ENCODE measurements at regions not wholly inside any gene's neighbourhood (a gene's known extent, or its start where the extent isn't known, plus 50 kb on each side); places are given as distances from the start of the nearest gene placed in this dataset.

- POLR2A ChIA-PET = no interaction called here
These were observed 166.2 kb downstream of the FAT3 start for GRCh38 chr11:92390783-92391182.

GRCh38 chr11:92391364-92391763 is 166.7 kb downstream of the FAT3 start:
- Histone ChIP-seq H3K27me3 (ENCODE audit: control insufficient read depth, insufficient read depth, low read length) (peaks cover 4% of the 10 kb centered on the region), H3K4me3 (ENCODE audit: low read depth, low read length) (no peak overlapping the region), H3K27ac (ENCODE audit: low read depth, low read length) (no peak overlapping the region), H3K9me3 (ENCODE audit: control insufficient read depth, insufficient read depth, low read length) (no peaks in the 10 kb centered on the region)
- POLR2A ChIA-PET = no interaction called here
- TF ChIP-seq CTCF (IDR thresholded peaks at IDR 0.05; ENCODE audit: low read depth, low read length) = no peak
- CTCF ChIA-PET = no interaction called here
- no peak for DNase-seq (ENCODE audit: low read depth, low spot score)

More at GRCh38 chr11:92390783-92391182, 166.2 kb downstream of the FAT3 start:
- Histone ChIP-seq H3K27me3 (ENCODE audit: control insufficient read depth, insufficient read depth, low read length) (peaks cover 4% of the 10 kb centered on the region), H3K4me3 (ENCODE audit: low read depth, low read length) (no peak overlapping the region), H3K9me3 (ENCODE audit: control insufficient read depth, insufficient read depth, low read length) (no peaks in the 10 kb centered on the region), H3K27ac (ENCODE audit: low read depth, low read length) (no peak overlapping the region)
- DNase-seq (ENCODE audit: low read depth, low spot score) = no peak
- no peak for TF ChIP-seq CTCF (IDR thresholded peaks at IDR 0.05; ENCODE audit: low read depth, low read length)
- CTCF ChIA-PET = no interaction called here

GRCh38 chr11:92391808-92392207 is 167.2 kb downstream of the FAT3 start:
- POLR2A ChIA-PET = no interaction called here
- Histone ChIP-seq H3K4me3 (ENCODE audit: low read depth, low read length) (no peak overlapping the region), H3K27ac (ENCODE audit: low read depth, low read length) (no peak overlapping the region), H3K9me3 (ENCODE audit: control insufficient read depth, insufficient read depth, low read length) (no peaks in the 10 kb centered on the region), H3K27me3 (ENCODE audit: control insufficient read depth, insufficient read depth, low read length) (peaks cover under 1% of the 10 kb centered on the region)
- CTCF ChIA-PET = no interaction called here
- no peak for TF ChIP-seq CTCF (IDR thresholded peaks at IDR 0.05; ENCODE audit: low read depth, low read length)
- no peak for DNase-seq (ENCODE audit: low read depth, low spot score)

- Histone ChIP-seq H3K27ac (ENCODE audit: low read depth, low read length) (no peak overlapping the region), H3K27me3 (ENCODE audit: control insufficient read depth, insufficient read depth, low read length) (no peaks in the 10 kb centered on the region), H3K9me3 (ENCODE audit: control insufficient read depth, insufficient read depth, low read length) (no peaks in the 10 kb centered on the region), H3K4me3 (ENCODE audit: low read depth, low read length) (no peak overlapping the region)
- no peak for DNase-seq (ENCODE audit: low read depth, low spot score)
- TF ChIP-seq CTCF (IDR thresholded peaks at IDR 0.05; ENCODE audit: low read depth, low read length) = no peak
- POLR2A ChIA-PET = no interaction called here
- CTCF ChIA-PET = no interaction called here
These were observed 168.6 kb downstream of the FAT3 start for GRCh38 chr11:92393218-92393617.

- no peak overlapping the region for H3K27ac ChIP-seq (ENCODE audit: low read depth, low read length)
- no peaks in the 10 kb centered on the region for H3K27me3 ChIP-seq (ENCODE audit: control insufficient read depth, insufficient read depth, low read length)
- no peaks in the 10 kb centered on the region for H3K9me3 ChIP-seq (ENCODE audit: control insufficient read depth, insufficient read depth, low read length)
- POLR2A ChIA-PET = no interaction called here
- no peak overlapping the region for H3K4me3 ChIP-seq (ENCODE audit: low read depth, low read length)
- TF ChIP-seq CTCF (IDR thresholded peaks at IDR 0.05; ENCODE audit: low read depth, low read length) = no peak
- DNase-seq (ENCODE audit: low read depth, low spot score) = no peak
- CTCF ChIA-PET = interaction anchor here (0.9 kb wide), 1 partner anchor 12 kb away, joined by 4 read pairs; no protein-coding TSS in a partner anchor
These were observed 171.5 kb downstream of the FAT3 start for GRCh38 chr11:92396133-92396532.

Measured in AG04450 (cell line).